ENCODE measurements at regions not wholly inside any gene's neighbourhood (a gene's known extent, or its start where the extent isn't known, plus 50 kb on each side); places are given as distances from the start of the nearest gene placed in this dataset.

- Histone ChIP-seq H3K4me1 (ENCODE audit: control insufficient read depth, insufficient read depth, low read length) (no peaks in the 10 kb centered on the region), H3K4me3 (ENCODE audit: low read depth in 2 of 2, low read length in 2 of 2) (no peak overlapping the region), H3K9me3 (ENCODE audit: control insufficient read depth, insufficient read depth, low read depth, low read length) (no peaks in the 10 kb centered on the region), H3K27me3 (ENCODE audit: control insufficient read depth, insufficient read depth, low read length) (no peaks in the 10 kb centered on the region), H3K36me3 (ENCODE audit: control insufficient read depth, insufficient read depth, low read length) (no peaks in the 10 kb centered on the region), H3K27ac (ENCODE audit: low read length) (no peak overlapping the region)
- intact Hi-C loops (cut with micrococcal nuclease; ENCODE audit: unreplicated experiment) (no loop called here), in situ Hi-C loops (cut with HindIII; ENCODE audit: low pct_unique_long_range_greater_than_20kb, low sequenced_read_pairs) (no loop called here)
- DNase-seq (ENCODE audit: low read depth, low spot score) (no peak), ATAC-seq (no peak)
- BruUV-seq (replicated peaks), result no TSS peak
- POLR2A ChIA-PET, result no interaction called here
- TF ChIP-seq, protein P1, sequence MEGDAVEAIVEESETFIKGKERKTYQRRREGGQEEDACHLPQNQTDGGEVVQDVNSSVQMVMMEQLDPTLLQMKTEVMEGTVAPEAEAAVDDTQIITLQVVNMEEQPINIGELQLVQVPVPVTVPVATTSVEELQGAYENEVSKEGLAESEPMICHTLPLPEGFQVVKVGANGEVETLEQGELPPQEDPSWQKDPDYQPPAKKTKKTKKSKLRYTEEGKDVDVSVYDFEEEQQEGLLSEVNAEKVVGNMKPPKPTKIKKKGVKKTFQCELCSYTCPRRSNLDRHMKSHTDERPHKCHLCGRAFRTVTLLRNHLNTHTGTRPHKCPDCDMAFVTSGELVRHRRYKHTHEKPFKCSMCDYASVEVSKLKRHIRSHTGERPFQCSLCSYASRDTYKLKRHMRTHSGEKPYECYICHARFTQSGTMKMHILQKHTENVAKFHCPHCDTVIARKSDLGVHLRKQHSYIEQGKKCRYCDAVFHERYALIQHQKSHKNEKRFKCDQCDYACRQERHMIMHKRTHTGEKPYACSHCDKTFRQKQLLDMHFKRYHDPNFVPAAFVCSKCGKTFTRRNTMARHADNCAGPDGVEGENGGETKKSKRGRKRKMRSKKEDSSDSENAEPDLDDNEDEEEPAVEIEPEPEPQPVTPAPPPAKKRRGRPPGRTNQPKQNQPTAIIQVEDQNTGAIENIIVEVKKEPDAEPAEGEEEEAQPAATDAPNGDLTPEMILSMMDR (IDR thresholded peaks at IDR 0.05), result no peak
- TF ChIP-seq POLR2AphosphoS5 (IDR thresholded peaks at IDR 0.05; ENCODE audit: low read depth, low read length), result no peak
- TF ChIP-seq SIN3A (IDR thresholded peaks at IDR 0.05; ENCODE audit: borderline replicate concordance, insufficient read depth, low read depth, low read length), result no peak
- TF ChIP-seq, protein P2, sequence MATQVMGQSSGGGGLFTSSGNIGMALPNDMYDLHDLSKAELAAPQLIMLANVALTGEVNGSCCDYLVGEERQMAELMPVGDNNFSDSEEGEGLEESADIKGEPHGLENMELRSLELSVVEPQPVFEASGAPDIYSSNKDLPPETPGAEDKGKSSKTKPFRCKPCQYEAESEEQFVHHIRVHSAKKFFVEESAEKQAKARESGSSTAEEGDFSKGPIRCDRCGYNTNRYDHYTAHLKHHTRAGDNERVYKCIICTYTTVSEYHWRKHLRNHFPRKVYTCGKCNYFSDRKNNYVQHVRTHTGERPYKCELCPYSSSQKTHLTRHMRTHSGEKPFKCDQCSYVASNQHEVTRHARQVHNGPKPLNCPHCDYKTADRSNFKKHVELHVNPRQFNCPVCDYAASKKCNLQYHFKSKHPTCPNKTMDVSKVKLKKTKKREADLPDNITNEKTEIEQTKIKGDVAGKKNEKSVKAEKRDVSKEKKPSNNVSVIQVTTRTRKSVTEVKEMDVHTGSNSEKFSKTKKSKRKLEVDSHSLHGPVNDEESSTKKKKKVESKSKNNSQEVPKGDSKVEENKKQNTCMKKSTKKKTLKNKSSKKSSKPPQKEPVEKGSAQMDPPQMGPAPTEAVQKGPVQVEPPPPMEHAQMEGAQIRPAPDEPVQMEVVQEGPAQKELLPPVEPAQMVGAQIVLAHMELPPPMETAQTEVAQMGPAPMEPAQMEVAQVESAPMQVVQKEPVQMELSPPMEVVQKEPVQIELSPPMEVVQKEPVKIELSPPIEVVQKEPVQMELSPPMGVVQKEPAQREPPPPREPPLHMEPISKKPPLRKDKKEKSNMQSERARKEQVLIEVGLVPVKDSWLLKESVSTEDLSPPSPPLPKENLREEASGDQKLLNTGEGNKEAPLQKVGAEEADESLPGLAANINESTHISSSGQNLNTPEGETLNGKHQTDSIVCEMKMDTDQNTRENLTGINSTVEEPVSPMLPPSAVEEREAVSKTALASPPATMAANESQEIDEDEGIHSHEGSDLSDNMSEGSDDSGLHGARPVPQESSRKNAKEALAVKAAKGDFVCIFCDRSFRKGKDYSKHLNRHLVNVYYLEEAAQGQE (IDR thresholded peaks at IDR 0.05; ENCODE audit: insufficient read depth in 1 of 2, low read depth in 2 of 2, low read length in 1 of 2), result no peak
- TF ChIP-seq TCF7L2 (IDR thresholded peaks at IDR 0.05; ENCODE audit: low read depth, low read length), result no peak
- CTCF ChIA-PET, result no interaction called here
Observed at GRCh38 chr22:16651217-16651616, 58.6 kb upstream of the CCT8L2 start.

Measured in Panc1 (cell line).